Adrenal gland (tissue), 5 donors: ENCODE measurements at regions not wholly inside any gene's neighbourhood (a gene's known extent, or its start where the extent isn't known, plus 50 kb on each side); places are given as distances from the start of the nearest gene placed in this dataset.

Experiments
- CTCF ChIP-seq, 6 experiments: fragments of 450-650 bp in 4 of 6; fragments of 200-600 bp in 2 of 6; sonication (generic) in 1 of 6; IDR thresholded peaks; 1 replicate in 5 of 6; 2 replicates in 1 of 6; pipeline versions ENCODE4 v1.5.1 to v1.8.0; 2016 to 2021; ENCODE audit warnings: antibody characterized with exemption in 6 of 6, mild to moderate bottlenecking in 2 of 6, moderate library complexity in 1 of 6
- POLR2A ChIP-seq, 2 donors: fragments of 450-650 bp; IDR thresholded peaks; one replicate each; pipeline ENCODE4 v1.6.1; 2017; ENCODE audit warnings: antibody characterized with exemption in 2 of 2, mild to moderate bottlenecking in 2 of 2, moderate library complexity in 1 of 2
- donor health status: DM: no; HTN: no; CAD: no.

GRCh38 chr6:169854083-169854725 lies 102.8 kb downstream of the ERMARD start:
- TF ChIP-seq POLR2A (IDR thresholded peaks at IDR 0.05) = no peak
- no peak for TF ChIP-seq CTCF (IDR thresholded peaks at IDR 0.05)
